Brain microvascular endothelial cell (primary cell): ENCODE measurements at regions not wholly inside any gene's neighbourhood (a gene's known extent, or its start where the extent isn't known, plus 50 kb on each side); places are given as distances from the start of the nearest gene placed in this dataset.

Source experiments
- DNase-seq: peaks from one replicate; pipeline ENCODE4 v3.0.0-alpha.2; 2020
- H3K27ac ChIP-seq: fragments of 250-450 bp; sonication (Bioruptor Pico); 2 replicates; pipeline ENCODE4 v1.5.1; 2020; ENCODE audit warnings: mild to moderate bottlenecking, moderate library complexity
- H3K27me3 ChIP-seq: fragments of 250-450 bp; sonication (Bioruptor Pico); replicated peaks from 2 replicates; pipeline ENCODE4 v1.5.1; 2020; ENCODE audit warnings: mild to moderate bottlenecking
- H3K36me3 ChIP-seq: fragments of 250-450 bp; sonication (Bioruptor Pico); replicated peaks from 2 replicates; pipeline ENCODE4 v1.5.1; 2020; ENCODE audit warnings: mild to moderate bottlenecking
- H3K4me3 ChIP-seq: 2 replicates; pipeline ENCODE4 v1.5.1; 2011; ENCODE audit warnings: low read depth, mild to moderate bottlenecking, control low read depth, low read length, moderate library complexity
- CTCF ChIP-seq: IDR thresholded peaks from 2 replicates; pipeline ENCODE4 v1.5.1; 2011; ENCODE audit warnings: low read depth, mild to moderate bottlenecking, moderate library complexity, low read length, control low read depth, inconsistent platforms; ENCODE audit errors: missing control alignments
- in situ Hi-C: cut with HindIII; loops from 2 replicates; pipeline ENCODE4 v1.10.0; 2017; ENCODE audit warnings: low sequenced_read_pairs, low pct_ligation_motif_present

GRCh38 chr2:41772697-41773096 lies 275.1 kb upstream of the PKDCC start:
- Histone ChIP-seq H3K36me3 (no peaks in the 10 kb centered on the region), H3K27me3 (no peaks in the 10 kb centered on the region), H3K4me3 (no peak overlapping the region), H3K27ac (no peak overlapping the region)
- no peak for DNase-seq
- in situ Hi-C loops, result no loop called here
- TF ChIP-seq CTCF, result no peak

- in situ Hi-C loops, result no loop called here
- no peaks in the 10 kb centered on the region for H3K27me3 ChIP-seq
- TF ChIP-seq CTCF, result no peak
Observed at GRCh38 chr2:41774011-41774605, 273.7 kb upstream of the PKDCC start.

GRCh38 chr2:41775366-41776025 lies 272.3 kb upstream of the PKDCC start:
- in situ Hi-C loops, result no loop called here
- no peak for DNase-seq
- Histone ChIP-seq H3K27me3 (no peaks in the 10 kb centered on the region), H3K4me3 (no peak overlapping the region), H3K36me3 (no peaks in the 10 kb centered on the region), H3K27ac (no peak overlapping the region)
- no peak for TF ChIP-seq CTCF

More at GRCh38 chr2:41774011-41774605, 273.7 kb upstream of the PKDCC start:
- Histone ChIP-seq H3K36me3 (no peaks in the 10 kb centered on the region), H3K4me3 (no peak overlapping the region), H3K27ac (no peak overlapping the region)
- no peak for DNase-seq

GRCh38 chr2:41779888-41780287 lies 267.9 kb upstream of the PKDCC start:
- H3K27me3 ChIP-seq, result no peaks in the 10 kb centered on the region
- in situ Hi-C loops, result no loop called here
- no peak for TF ChIP-seq CTCF
- H3K27ac ChIP-seq, result no peak overlapping the region
- H3K36me3 ChIP-seq, result no peaks in the 10 kb centered on the region
- no peak overlapping the region for H3K4me3 ChIP-seq
- DNase-seq, result no peak

GRCh38 chr2:41782306-41783158 lies 265.3 kb upstream of the PKDCC start:
- peak; percentile 20 for DNase-seq
- in situ Hi-C loops, result no loop called here
- TF ChIP-seq CTCF, result peak; percentile 76
- Histone ChIP-seq H3K4me3 (no peak overlapping the region), H3K36me3 (no peaks in the 10 kb centered on the region), H3K27ac (no peak overlapping the region), H3K27me3 (no peaks in the 10 kb centered on the region)
